ENCODE measurements at regions not wholly inside any gene's neighbourhood (a gene's known extent, or its start where the extent isn't known, plus 50 kb on each side); places are given as distances from the start of the nearest gene placed in this dataset.
"Not testable (repeated sequence)": the region's sequence is repeated elsewhere in the genome, so short reads cannot be mapped to it uniquely, and the experiment has no call there.

DNA sequence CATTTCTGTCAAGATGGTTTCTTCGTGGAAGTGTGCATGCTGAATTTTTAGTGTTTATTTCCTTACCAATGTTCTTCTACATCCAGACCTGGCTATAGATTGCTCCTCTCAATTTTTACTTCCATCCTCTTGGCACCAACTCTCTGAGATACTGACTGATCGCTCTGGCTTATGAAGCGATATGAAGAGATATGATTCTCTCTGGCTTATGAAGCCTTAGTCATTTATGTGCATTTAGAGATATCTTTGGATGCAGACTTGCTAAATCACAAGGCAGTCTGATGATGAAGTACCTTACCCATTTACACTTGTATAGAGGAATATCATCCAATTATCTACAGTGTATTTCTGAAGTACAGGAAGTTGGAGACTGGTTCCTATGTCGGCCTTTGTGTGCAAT lies 295.4 kb upstream of the STXBP5 start:
- DNase-seq: no peak

DNA sequence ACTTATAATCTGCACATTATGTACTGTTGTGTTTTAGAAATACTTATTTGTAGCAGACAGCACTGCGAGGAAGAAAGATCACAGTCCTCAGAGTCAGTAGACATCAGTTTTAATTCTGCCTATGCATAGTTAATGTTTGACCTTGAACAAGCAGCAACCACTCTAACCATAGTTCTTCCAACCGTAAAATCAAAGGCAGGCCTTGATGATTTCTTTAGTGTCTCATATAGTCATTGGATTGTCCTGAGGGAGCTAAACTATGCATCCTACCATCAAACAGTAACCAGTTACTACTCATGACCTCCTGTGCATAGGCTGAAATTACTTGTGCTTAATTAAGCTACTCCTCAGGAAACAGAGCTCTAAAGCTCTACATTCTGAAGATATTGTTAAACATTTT lies 294.8 kb upstream of the STXBP5 start:
- DNase-seq: no peak

DNA sequence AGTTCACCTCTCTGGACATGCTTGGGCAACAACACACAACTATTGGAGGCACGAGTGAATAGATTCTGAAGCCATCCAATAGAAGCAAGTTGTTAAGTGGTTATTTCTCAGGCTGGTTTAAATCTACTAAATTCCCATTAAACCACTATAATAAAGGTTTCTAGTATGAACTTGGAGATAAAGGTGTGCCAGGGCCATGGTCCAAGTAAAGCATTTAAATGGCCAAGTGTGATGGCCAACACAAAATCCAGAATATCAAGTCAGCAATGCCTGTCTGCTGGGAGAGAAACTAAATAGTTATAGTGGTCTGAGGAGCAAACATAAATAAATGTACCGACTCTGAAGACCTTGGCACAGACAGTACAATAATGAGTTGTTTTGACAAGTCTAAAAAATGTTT lies 294.3 kb upstream of the STXBP5 start:
- no peak for DNase-seq

DNA sequence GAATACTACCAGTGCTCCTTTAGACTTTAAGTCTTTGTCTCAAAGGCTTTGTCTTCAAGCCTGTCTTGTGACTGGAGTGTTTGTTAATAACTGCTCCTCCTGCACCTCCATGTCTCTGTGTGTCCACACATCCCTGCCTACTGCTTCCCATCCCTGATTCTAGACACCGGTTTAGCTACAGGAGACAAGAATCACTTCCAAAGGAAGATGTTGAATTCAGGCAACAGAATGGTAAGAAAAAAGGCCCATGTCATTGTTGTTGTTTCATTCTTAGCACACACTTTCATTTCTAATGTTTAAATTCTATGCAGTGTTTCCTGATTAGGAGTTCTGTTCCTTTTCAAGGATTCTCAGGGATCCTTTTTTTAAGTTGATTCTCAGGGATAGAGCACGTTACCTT lies 293.6 kb upstream of the STXBP5 start:
- no peak for DNase-seq

DNA sequence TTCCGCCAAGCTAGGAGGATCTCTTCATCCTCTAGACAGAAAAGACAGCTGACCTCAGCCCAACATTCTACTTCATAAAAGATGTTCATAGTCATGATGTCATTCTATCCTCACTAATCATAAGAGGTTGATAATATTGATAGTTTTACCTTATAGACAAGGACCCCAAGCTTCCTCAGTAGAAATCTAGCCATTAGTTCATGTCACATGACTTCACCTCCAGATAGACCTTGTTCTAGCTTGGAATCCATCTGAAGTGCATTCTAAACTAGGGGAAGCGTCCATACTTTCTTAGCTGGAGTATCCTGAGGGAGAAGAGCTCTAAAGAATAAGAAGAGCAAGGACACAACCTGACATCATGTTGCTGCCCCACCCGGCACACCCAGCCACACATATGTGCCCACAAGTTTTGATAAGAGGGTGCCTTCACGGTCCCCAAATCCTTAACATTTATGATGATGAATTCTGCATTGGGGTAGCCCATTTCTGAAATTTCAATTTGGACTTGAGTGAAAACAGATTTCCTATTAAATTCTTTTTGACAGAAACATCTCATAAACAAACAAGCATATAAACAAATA lies 292.5 kb upstream of the STXBP5 start:
- no peak for DNase-seq

DNA sequence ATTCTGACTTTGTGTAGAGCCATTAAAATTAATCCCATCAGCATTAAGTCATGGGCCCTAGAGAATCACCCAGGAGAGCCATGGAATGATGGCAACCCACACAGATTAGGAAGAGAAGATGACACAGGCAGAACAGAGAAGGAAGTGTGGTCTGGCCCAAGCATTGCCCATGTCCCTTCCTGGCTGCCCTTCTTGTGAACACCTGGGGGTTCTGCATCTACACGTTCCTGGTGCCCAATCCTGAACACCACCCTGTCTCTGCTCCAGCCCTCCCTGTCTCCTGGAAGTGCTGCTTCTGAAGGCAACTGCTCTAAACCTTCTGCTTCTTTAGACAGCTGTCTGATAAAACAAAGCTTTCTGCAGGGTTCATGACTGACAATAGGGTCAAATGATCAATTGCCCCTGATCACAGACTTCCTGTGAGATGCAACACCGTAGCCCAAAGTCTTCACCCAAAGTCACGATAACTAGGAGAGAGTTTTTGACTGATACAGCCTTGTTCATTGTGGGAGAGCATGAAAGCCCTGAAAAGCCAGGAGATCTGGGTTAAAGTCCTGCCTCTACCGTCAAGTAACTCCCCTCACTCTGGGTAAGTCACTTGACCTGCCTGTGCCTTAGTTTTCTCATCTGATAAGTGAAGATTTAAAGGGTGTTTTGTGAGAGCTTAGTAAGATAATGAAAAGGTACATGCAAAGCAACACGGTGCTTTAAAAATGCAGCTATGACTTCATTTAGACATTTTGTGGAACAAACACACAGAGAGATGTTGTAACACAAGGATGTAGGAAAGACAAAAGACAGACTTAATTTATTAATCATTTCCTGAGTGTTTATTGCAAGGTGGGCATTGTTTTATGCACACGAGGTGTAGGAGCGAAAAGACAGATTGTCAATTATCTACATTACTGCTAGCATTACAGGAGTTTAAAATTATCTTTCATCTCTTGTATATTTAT lies 291.2 kb upstream of the STXBP5 start:
- no peak for DNase-seq

DNA sequence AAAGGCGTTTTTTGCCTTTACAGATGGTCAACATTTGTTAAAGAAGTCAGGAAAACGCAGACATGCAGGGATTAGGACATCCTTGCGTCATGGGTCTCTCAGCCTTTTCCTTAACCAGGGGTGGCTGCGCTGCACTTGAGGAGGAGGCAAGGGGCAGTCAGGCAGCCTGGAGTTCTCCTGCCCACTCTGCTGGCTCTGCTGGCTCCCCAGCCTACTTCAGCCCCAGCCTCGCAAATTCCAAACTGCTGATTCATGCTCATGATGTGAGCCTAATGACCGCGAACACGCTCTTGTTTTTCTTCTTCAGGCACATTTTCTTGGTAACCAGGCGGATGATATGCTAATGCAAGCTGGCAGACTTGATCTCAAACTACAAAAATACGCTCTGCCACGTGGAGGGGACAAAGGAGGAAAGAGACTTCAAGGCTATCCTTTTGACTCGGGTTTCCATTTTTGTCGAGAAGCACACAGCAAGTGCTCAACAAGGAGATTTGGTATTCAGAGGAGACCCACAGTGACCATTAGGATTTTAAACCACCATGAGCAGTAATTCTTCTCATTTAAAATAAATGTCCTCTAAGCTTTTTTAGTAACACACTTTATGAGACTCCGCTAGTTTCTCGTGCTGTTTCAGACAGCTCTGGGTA lies 290.3 kb upstream of the STXBP5 start:
- DNase-seq: no peak

DNA sequence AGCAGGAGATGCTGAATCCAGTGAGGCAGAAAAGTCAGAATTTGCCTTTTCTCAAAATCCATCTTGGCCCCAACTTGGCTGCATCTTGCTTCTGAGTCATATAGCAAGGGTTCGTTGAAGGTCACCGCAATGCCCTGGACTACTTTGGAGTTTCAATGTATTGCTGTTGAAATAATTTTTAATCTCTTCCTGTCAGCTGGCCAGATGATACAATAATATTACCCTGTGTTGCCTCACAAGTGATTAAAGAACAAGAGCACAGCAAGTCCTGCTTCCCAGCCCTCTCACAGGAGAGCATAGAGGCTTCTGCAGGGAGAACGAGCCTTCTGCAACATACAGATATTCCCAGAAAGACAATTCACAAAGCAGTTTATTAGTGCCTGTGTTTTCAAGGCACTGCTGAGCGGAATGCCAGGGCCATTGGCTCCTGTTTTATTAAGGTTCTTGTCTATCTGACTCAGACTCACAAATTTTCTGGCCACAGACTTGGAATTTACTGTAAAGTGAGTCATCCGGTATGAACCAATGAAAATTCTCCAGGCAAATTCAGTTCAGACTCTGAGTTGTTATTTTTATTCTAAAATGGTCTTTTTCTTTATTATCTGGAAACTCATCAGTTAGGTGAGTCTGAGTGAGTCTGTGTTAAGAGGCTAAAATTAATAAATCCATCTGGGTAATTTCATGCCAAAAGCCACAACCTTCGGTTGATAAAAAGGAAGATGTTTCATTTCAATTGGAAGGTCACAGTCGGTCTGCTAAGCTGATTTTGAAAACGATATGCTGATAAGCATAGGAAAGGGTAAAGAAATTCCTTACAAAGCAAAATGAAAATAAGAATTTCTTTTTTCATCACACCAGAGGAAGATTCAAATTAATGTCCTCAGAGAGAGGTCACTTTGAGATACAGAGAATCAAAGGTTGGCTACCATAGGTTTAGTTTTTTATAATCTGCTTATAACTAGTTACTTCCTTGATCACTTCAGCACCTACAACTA lies 289.4 kb upstream of the STXBP5 start:
- DNase-seq: peak; percentile 97 to 99

DNA sequence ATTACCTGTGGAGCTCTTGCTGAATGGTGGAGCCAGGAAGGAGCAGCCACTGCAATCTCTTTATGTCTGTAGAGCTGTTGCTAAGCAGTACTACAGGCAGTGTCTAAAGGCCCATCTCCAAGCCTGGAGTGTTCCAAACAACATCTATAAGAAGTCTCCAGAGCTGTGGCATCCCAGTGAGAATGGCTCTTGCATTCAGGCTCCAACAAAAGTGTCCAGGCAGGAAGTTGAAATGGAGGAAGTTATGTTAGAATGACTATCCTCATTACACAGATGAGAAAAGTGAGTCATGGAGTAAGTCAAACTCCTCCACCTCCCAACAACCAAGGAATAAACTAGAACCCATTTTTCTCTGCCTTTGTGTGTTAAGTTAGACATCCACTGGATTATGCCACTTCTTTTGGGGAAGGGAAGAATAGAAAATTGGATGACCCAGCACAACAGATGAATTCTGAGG lies 288.5 kb upstream of the STXBP5 start:
- peak; percentile 38 to 57 for DNase-seq

DNA sequence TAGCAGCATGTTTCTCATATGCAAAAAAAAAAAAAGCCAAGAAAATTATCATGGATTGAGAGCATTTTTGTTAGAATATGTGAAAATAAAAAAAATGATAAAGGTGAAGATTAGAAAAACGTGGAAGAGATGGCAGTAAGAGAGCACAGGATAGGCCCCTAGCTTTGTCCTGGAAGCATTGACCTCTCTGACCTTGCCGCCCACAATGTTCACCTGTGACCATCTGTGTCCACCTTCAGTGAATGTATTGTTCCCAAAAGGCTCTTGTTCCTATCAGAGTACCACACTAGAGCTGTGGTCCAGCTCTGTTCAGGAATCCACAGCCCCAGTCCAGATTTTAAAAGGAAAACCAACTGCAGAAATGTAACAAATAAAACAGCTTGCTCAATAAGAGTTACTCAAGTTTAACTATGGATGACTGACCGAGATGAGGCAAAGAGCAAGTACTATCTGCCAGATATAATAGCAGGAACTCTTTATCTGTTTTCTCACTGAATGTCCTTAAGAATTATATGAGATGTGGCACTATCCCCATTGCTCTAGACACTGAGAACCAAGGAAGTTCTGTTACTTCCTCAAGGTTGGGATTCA lies 287.7 kb upstream of the STXBP5 start:
- DNase-seq: no peak

DNA sequence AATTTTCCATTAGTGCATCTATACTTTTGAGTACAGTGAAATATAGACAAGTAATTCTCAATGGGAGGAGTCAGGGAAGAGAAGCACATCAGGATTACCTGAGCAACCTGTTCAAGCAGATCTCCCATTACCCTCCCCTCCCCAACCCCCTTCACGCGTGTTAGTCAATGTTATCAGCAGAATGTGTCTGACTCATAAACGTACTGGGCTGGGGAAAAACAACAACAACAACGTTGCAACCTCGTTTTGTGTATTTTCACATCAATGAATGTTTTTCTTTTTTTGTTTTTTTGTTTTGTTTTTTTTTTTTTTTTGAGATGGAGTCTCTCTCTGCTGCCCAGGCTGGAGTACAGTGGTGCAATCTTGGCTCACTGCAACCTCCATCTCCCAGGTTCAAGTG lies 287.0 kb upstream of the STXBP5 start:
- DNase-seq: no peak

DNA sequence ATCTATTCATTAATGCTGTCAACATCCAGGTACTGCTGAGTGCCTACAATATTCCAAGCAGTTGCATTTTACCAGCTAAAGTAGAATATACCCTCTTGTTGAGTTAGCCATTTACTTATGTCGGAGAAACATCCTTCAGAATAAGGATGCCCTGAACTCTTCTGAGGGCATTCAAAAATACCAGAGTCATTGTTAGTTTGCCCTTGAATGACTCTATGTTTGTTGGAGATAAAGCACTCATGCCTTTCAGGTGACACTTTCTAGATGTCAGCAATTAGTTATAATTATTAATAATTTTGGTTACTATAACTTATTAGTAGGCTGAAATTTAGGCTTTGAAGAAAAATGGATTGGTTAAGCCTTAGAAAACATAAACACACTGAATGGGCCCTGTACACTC lies 286.2 kb upstream of the STXBP5 start:
- DNase-seq: no peak

DNA sequence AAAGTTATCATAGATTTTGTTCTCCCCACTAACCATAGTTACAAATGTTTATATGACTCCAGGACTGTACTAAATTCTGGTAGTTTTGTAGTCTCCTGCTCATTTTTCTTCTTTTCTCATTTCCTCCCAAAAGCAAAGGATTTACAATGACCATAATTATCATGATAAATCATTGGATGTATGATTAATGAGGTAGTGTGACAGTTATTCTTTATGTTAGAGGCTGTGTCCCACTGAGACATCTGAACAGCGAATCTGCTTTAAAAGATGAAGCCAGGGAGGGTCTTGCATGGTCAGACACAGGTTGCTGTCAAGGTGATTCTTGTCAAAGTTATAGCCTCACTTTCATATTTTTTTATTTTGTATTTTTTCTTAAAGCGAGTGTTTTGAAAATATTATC lies 285.2 kb upstream of the STXBP5 start:
- no peak for DNase-seq

DNA sequence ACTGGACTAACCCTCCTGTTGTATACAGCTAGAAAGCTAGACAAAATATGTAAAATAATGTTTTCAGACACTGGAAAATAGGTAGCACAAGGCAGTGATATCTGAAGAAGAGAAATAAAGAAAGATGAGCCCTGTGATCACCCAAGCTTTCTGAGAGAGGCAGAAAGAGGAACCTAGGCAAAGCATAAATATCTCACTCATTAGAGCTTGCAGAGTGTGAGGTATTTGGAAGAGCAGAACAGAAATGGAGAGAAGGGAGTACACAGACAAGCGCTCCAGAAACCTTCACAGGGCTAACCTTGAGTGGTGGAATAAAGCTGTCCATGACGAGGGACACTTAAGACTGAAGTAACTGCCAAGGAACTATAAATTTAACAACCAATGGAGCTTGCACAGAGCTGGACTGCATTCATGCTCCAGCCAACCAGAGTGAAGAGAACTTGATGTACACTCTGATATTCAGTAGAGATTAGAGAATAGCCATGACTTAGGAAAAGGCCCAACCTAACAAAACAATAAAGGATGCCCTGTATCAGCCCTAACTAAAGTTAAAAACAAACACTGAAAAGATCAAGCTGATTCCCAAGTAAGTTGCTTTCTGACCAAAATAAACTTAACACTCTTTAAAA lies 280.9 kb upstream of the STXBP5 start:
- no peak for DNase-seq

DNA sequence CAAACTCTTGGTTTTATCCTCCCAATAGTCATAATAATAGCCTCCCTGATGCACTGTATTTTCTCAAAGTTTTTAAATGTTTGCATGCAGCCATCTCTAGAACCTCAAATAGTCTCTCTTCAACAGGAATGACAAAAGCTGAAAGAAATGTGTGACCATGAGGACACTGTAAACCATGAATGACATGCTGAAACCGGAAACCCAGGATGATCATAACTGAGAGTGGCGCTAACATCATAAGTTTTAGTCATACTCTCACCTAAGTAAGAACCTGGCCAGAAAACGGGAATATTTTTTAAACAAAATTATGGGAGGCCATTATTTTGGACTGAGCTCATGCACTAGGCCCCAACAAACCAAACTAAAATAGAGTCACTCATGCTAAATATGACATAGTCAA lies 278.4 kb upstream of the STXBP5 start:
- DNase-seq: no peak

DNA sequence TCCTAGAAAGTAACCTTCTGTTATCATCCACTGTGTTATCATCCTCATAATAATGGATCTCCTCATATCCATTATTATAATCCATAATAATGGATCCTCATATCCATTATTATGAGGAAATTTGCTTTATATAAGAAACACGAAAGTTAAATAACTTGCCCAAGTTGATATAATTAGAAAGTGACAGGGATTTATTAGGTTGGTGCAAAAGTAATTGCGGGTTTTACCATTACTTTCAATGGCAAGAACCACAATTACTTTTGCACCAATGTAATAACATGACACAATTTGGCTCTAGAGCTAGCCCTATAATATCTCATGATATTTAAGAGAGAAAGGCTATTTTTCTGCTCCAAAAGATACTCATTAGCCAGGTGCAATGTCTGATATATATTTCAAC lies 275.7 kb upstream of the STXBP5 start:
- no peak for DNase-seq

DNA sequence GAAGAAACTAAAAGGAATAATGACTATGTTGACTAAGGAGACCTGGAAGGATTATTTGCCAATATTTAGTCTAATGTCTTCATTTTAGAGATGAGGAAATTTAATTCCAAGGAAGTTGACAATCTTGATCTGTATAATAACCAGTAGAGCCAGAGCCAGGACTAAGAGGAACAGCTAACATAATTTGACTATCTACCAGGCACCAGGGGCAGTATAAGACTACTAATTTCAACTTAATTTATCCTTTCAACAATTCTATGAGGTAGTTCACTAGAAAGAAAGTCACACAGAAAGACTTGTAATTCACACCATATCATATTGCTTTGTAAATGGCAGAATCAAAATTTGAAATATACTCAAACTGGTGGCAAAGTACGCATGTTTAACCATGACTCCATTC lies 273.0 kb upstream of the STXBP5 start:
- peak; percentile 58 to 63 for DNase-seq

DNA sequence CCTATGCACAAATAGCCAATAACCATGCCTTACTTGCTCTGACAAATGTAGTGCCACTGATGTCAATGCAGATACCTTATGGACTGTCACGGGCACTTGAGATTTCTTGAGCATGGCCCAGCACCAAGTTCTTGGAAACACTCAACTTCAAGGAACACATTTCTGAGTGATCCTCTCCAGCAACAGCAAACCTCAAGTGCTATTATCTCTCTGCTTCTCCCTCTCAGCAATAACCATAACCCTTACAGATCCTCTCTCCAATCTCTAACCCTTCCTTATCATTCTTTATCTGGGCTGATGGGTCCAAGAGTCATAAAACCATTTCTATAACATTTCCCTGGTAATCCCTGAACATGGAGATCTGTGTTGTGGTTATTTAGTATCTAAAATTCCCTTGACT lies 266.9 kb upstream of the STXBP5 start:
- DNase-seq: no peak

DNA sequence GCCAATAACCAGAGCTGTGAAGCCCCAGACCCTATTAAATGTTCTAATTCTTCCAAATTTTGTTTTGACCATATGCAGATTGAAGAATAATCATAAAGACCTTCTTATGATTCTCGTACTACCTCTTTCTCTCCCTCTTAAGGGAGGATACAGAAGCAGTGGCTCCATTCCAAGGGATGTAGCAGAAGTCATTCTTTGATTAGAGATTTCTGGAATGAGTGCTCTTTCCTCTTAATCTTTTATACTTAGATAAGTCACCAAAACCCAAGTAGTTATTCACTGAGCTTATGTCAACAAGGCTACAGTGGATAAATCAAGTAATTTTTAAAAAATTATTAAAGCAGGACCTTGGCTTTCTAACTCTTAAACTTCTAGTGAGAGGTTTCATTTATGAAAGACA lies 266.0 kb upstream of the STXBP5 start:
- DNase-seq: no peak

DNA sequence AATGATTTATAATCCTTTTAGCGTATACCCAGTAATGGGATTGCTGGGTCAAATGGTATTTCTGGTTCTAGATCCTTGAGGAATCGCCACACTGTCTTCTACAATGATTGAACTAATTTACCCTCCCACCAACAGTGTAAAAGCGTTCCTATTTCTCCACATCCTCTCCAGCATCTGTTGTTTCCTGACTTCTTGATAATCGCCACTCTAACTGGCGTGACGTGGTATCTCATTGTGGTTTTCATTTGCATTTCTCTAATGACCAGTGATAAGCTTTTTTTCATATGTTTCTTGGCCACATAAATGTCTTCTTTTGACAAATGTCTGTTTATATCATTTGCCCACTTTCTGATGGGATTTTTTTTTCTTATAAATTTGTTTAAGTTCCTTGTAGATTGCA lies 264.8 kb upstream of the STXBP5 start:
- DNase-seq: not testable (repeated sequence)

DNA sequence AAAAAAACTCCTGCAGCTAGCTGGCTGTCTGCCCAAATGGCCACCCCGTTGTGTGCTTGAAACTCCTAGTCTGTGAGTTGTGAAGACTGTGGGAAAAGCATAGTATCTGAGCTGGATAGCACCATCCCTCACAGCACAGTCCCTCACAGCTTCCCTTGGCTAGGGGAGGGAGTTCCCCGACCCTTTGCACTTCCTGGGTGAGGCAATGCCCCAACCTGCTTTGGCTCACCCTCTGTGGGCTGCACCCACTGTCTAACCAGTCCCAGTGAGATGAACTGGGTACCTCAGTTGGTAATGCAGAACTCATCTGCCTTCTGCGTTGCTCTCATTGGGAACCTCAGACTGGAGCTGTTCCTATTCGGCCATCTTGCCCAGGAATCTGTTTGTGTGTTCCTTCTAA lies 260.6 kb upstream of the STXBP5 start:
- no peak for DNase-seq

DNA sequence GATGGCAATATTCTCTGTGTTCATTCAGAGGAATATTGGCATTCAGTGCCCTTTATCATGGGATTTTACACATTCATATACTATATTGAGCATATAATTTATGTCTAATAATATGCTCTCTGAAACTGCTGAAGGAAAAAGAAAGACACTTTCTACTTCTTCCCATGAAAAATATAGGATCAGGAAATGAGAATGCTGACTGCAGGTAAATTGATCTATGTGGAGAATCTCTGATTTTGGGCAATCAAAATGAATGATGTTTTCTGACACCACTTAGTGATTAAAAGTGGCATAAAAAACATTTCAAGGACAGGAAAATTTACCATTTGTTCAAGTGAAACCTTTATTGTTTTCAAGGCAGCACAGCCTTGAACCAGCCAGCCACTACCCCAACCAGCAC lies 260.1 kb upstream of the STXBP5 start:
- DNase-seq: no peak
